Keratinocyte (primary cell): ENCODE measurements at regions not wholly inside any gene's neighbourhood (a gene's known extent, or its start where the extent isn't known, plus 50 kb on each side); places are given as distances from the start of the nearest gene placed in this dataset.

Source experiments
- CTCF ChIP-seq, 3 experiments: IDR thresholded peaks in 1 of 3; conservative IDR thresholded peaks in 1 of 3; optimal IDR thresholded peaks in 1 of 3; 2 replicates in 2 of 3; 3 replicates in 1 of 3; pipeline versions ENCODE3 to v1.5.1; 2011; ENCODE audit warnings: low read length in 3 of 3, mild to moderate bottlenecking in 3 of 3, moderate library complexity in 2 of 3, control low read depth in 1 of 3, inconsistent platforms in 1 of 3; ENCODE audit not compliant: insufficient read depth in 2 of 3; ENCODE audit errors: extremely low read depth in 1 of 3
- EZH2 ChIP-seq: IDR thresholded peaks from one replicate; pipeline ENCODE4 v1.6.1; 2012; ENCODE audit warnings: inconsistent platforms, mild to moderate bottlenecking, low read length, moderate library complexity

DNA sequence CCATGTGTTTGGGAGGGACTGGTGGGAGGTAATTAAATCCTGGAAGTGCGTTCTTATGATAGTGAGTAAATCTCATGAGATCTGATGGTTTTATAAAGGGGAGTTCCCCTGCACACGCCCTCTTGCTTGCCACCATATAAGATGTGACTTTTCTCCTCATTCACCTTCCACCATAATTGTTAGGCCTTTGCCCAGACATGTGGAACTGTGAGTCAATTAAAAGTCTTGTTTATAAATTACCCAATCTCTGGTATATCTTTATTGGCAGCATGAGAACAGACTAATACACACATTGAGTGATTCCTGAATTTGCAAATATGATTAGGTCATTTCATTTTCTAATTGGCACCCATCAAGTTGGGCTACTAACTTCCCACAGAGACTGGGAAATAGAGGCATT lies 977.2 kb downstream of the SLITRK1 start:
- TF ChIP-seq EZH2 (no peak), CTCF (optimal IDR thresholded peaks at IDR 0.05 in 1 of 3, IDR thresholded peaks at IDR 0.05 in 1 of 3, conservative IDR thresholded peaks at IDR 0.05 in 1 of 3; ENCODE audit: extremely low read depth in 1 of 3, insufficient read depth in 2 of 3, low read length in 3 of 3) (no peak)
